H1 (cell line): ENCODE measurements at regions not wholly inside any gene's neighbourhood (a gene's known extent, or its start where the extent isn't known, plus 50 kb on each side); places are given as distances from the start of the nearest gene placed in this dataset.

Source experiments
- CTCF ChIA-PET: fragments of 300-600 bp; sonication (Branson Sonifier 250); formaldehyde crosslinking; loops from one replicate; lab custom pipeline; 2021; ENCODE audit not compliant: partially characterized antibody; lab: Charles Lee
- POLR2A ChIA-PET: fragments of 300-600 bp; sonication (Branson Sonifier 250); formaldehyde crosslinking; loops from one replicate; lab custom pipeline; 2021; ENCODE audit warnings: inconsistent platforms; ENCODE audit not compliant: partially characterized antibody; lab: Charles Lee
- DNase-seq, 2 experiments: peaks; one replicate each; pipeline versions ENCODE4 v3.0.0 to v3.0.0-alpha.2; 2010 to 2022; ENCODE audit warnings: low spot score in 2 of 2, low read depth in 1 of 2, mixed read lengths in 1 of 2
- FAIRE-seq: peaks from 2 replicates; lab custom pipeline; 2011; peaks lifted over from hg19 to GRCh38; lab: Jason Lieb, UNC
- H2AFZ ChIP-seq: 2 replicates; pipeline ENCODE4 v1.8.1; 2012; ENCODE audit warnings: low read length, inconsistent platforms
- H2AK5ac ChIP-seq: 2 replicates; pipeline ENCODE4 v1.6.1; 2013; ENCODE audit warnings: low read depth, low read length
- H2BK120ac ChIP-seq: replicated peaks from 2 replicates; pipeline ENCODE3; 2013; ENCODE audit warnings: low read depth, low read length, inconsistent platforms
- H2BK12ac ChIP-seq: 2 replicates; pipeline ENCODE4 v1.6.1; 2013; ENCODE audit warnings: low read depth, low read length
- H2BK15ac ChIP-seq: 2 replicates; pipeline ENCODE4 v1.6.1; 2013; ENCODE audit warnings: low read length
- H2BK20ac ChIP-seq: 2 replicates; pipeline ENCODE4 v1.6.1; 2013; ENCODE audit warnings: low read length
- H2BK5ac ChIP-seq: 2 replicates; pipeline ENCODE4 v1.6.1; 2013; ENCODE audit warnings: low read depth, low read length
- H3K14ac ChIP-seq: 2 replicates; pipeline ENCODE4 v1.6.1; 2013; ENCODE audit warnings: inconsistent platforms; ENCODE audit not compliant: insufficient read length
- H3K18ac ChIP-seq: 2 replicates; pipeline ENCODE4 v1.6.1; 2013; ENCODE audit warnings: low read length; ENCODE audit errors: extremely low read depth
- H3K23ac ChIP-seq: 2 replicates; pipeline ENCODE4 v1.6.1; 2013; ENCODE audit warnings: inconsistent platforms; ENCODE audit not compliant: insufficient read length
- H3K23me2 ChIP-seq: 2 replicates; pipeline ENCODE4 v1.6.1; 2013; ENCODE audit warnings: low read depth, low read length
- H3K27ac ChIP-seq: 2 replicates; pipeline ENCODE4 v1.6.1; 2011; ENCODE audit warnings: low read depth, low read length, inconsistent platforms
- H3K27me3 ChIP-seq, 4 experiments: replicated peaks in 1 of 4; 1 replicate in 1 of 4; 2 replicates in 3 of 4; pipeline versions ENCODE4 v1.6.1 to v1.8.1; 2011 to 2013; ENCODE audit warnings: low read length in 3 of 4, mild to moderate bottlenecking in 3 of 4, inconsistent platforms in 2 of 4, mixed read lengths in 2 of 4, moderate library complexity in 1 of 4; ENCODE audit not compliant: control insufficient read depth in 3 of 4, insufficient read depth in 3 of 4; ENCODE audit errors: extremely low read depth in 1 of 4
- H3K36me3 ChIP-seq, 4 experiments: 2 replicates each; pipeline versions ENCODE4 v1.6.1 to v1.8.1; 2011 to 2013; ENCODE audit warnings: mild to moderate bottlenecking in 4 of 4, low read length in 3 of 4, moderate library complexity in 2 of 4, control low read depth in 1 of 4, inconsistent platforms in 1 of 4; ENCODE audit not compliant: insufficient read depth in 4 of 4, control insufficient read depth in 2 of 4
- H3K4ac ChIP-seq: replicated peaks from 2 replicates; pipeline ENCODE3; 2013; ENCODE audit warnings: low read length, low read depth, mixed read lengths, inconsistent platforms; ENCODE audit not compliant: insufficient read length
- H3K4me1 ChIP-seq, 4 experiments: replicated peaks in 1 of 4; 1 replicate in 1 of 4; 2 replicates in 3 of 4; pipeline versions ENCODE4 v1.6.1 to v1.8.1; 2011 to 2013; ENCODE audit warnings: low read length in 3 of 4, inconsistent platforms in 2 of 4, mixed read lengths in 1 of 4; ENCODE audit not compliant: insufficient read depth in 4 of 4, control insufficient read depth in 3 of 4
- H3K4me2 ChIP-seq, 2 experiments: 2 replicates each; pipeline versions ENCODE4 v1.6.1 to v1.8.1; 2011 to 2013; ENCODE audit warnings: low read depth in 2 of 2, low read length in 2 of 2, control low read depth in 1 of 2, inconsistent platforms in 1 of 2, mild to moderate bottlenecking in 1 of 2; ENCODE audit not compliant: insufficient read depth in 1 of 2
- H3K4me3 ChIP-seq, 4 experiments: fragments of 200-600, 300-600 bp in 1 of 4; sonication (generic), shearing (Covaris generic), sonication (Bioruptor Twin) in 1 of 4; 2 replicates each; pipeline versions ENCODE4 v1.5.1 to v1.8.1; 2011 to 2016; ENCODE audit warnings: low read length in 4 of 4, low read depth in 3 of 4, control low read depth in 2 of 4, inconsistent platforms in 2 of 4, mild to moderate bottlenecking in 2 of 4, mixed read lengths in 1 of 4, moderate library complexity in 1 of 4; ENCODE audit not compliant: insufficient read depth in 2 of 4; ENCODE audit errors: extremely low read depth in 1 of 4
- H3K56ac ChIP-seq: replicated peaks from 2 replicates; pipeline ENCODE3; 2013; ENCODE audit warnings: low read depth, mild to moderate bottlenecking, mixed read lengths, low read length, inconsistent platforms; ENCODE audit not compliant: insufficient read length
- H3K79me1 ChIP-seq: 2 replicates; pipeline ENCODE4 v1.6.1; 2013; ENCODE audit warnings: low read depth, low read length, control low read depth
- H3K79me2 ChIP-seq, 2 experiments: 2 replicates each; pipeline versions ENCODE4 v1.6.1 to v1.8.1; 2012 to 2013; ENCODE audit warnings: low read length in 2 of 2, mild to moderate bottlenecking in 2 of 2, inconsistent platforms in 1 of 2; ENCODE audit not compliant: insufficient read depth in 2 of 2, control insufficient read depth in 1 of 2
- H3K9ac ChIP-seq, 4 experiments: replicated peaks in 1 of 4; 1 replicate in 1 of 4; 2 replicates in 3 of 4; pipeline versions ENCODE4 v1.6.1 to v1.8.1; 2011 to 2013; ENCODE audit warnings: low read depth in 3 of 4, low read length in 3 of 4, control low read depth in 2 of 4, mild to moderate bottlenecking in 2 of 4, moderate library complexity in 2 of 4, inconsistent platforms in 1 of 4; ENCODE audit errors: extremely low read depth in 1 of 4
- H3K9me3 ChIP-seq, 2 experiments: 2 replicates each; pipeline versions ENCODE4 v1.6.1 to v1.8.1; 2012 to 2013; ENCODE audit warnings: mild to moderate bottlenecking in 2 of 2, moderate library complexity in 2 of 2, control low read depth in 1 of 2, inconsistent platforms in 1 of 2, low read depth in 1 of 2, low read length in 1 of 2, mixed read lengths in 1 of 2; ENCODE audit not compliant: insufficient read depth in 2 of 2
- H4K20me1 ChIP-seq, 2 experiments: replicated peaks in 1 of 2; 2 replicates each; pipeline versions ENCODE3 to v1.8.1; 2011 to 2013; ENCODE audit warnings: inconsistent platforms in 2 of 2, low read length in 2 of 2, mild to moderate bottlenecking in 1 of 2; ENCODE audit not compliant: insufficient read depth in 2 of 2, control insufficient read depth in 1 of 2
- H4K5ac ChIP-seq: 2 replicates; pipeline ENCODE4 v1.6.1; 2013; ENCODE audit warnings: low read length, low read depth, mixed read lengths, inconsistent platforms; ENCODE audit not compliant: insufficient read length
- H4K8ac ChIP-seq: 2 replicates; pipeline ENCODE4 v1.8.0; 2013; ENCODE audit warnings: mild to moderate bottlenecking, moderate library complexity, low read length, inconsistent platforms; ENCODE audit not compliant: insufficient read depth; ENCODE audit errors: extremely low read depth
- H4K91ac ChIP-seq: replicated peaks from 2 replicates; pipeline ENCODE3; 2013; ENCODE audit warnings: low read length, mixed read lengths, inconsistent platforms; ENCODE audit not compliant: insufficient read length
- ATF2 ChIP-seq: IDR thresholded peaks from 2 replicates; pipeline ENCODE4 v1.6.1; 2012; ENCODE audit warnings: low read length, inconsistent platforms
- BACH1 ChIP-seq: IDR thresholded peaks from 2 replicates; pipeline ENCODE4 v1.6.1; 2012; ENCODE audit warnings: low read length, improper control_type of control experiment
- CBX8 ChIP-seq: fragments of 300-800, 300-1000 bp; sonication (generic); IDR thresholded peaks from 2 replicates; pipeline ENCODE4 v1.7.1; 2016; ENCODE audit warnings: low read depth, low read length, borderline replicate concordance
- EGR1 ChIP-seq: IDR thresholded peaks from 2 replicates; pipeline ENCODE4 v1.6.1; 2011; ENCODE audit warnings: low read depth, low read length, borderline replicate concordance
- MAX ChIP-seq: IDR thresholded peaks from 2 replicates; pipeline ENCODE4 v1.6.1; 2012; ENCODE audit warnings: inconsistent platforms
- NRF1 ChIP-seq: IDR thresholded peaks from 2 replicates; pipeline ENCODE4 v1.6.1; 2011; ENCODE audit warnings: mild to moderate bottlenecking, low read depth, low read length, improper control_type of control experiment
- POLR2AphosphoS5 ChIP-seq: IDR thresholded peaks from 2 replicates; pipeline ENCODE4 v1.6.1; 2011; ENCODE audit warnings: low read depth, low read length
- RFX5 ChIP-seq: IDR thresholded peaks from 2 replicates; pipeline ENCODE4 v1.6.1; 2011; ENCODE audit warnings: low read depth, low read length, improper control_type of control experiment, borderline replicate concordance
- SUZ12 ChIP-seq: fragments of 200-600 bp; sonication (generic); IDR thresholded peaks from 2 replicates; pipeline ENCODE4 v1.6.1; 2012; ENCODE audit warnings: mild to moderate bottlenecking, inconsistent platforms, low read length, moderate library complexity, mixed read lengths
- WGBS, 2 experiments: shearing (Covaris generic) in 1 of 2; methylation state at CpG; one replicate each; pipeline versions ENCODE4 v1.1.6 to v1.1.7; 2013 to 2015; ENCODE audit warnings: low lambda C conversion rate in 2 of 2, mixed read lengths in 2 of 2, inconsistent platforms in 1 of 2, low coverage in 1 of 2, missing lambda C conversion rate in 1 of 2; ENCODE audit not compliant: insufficient replicate concordance in 2 of 2, insufficient coverage in 1 of 2, insufficient read length in 1 of 2; ENCODE audit errors: extremely low coverage in 1 of 2, missing lambda C conversion rate in 1 of 2; 5-methylcytosine and 5-hydroxymethylcytosine counted together

GRCh38 chr3:148233403-148233802 is 464.3 kb upstream of the AGTR1 start:
- H4K20me1 ChIP-seq: no peaks in the 10 kb centered on the region
- no peak overlapping the region for H4K8ac ChIP-seq
- H2BK120ac ChIP-seq: no peak overlapping the region
- no peak overlapping the region for H3K18ac ChIP-seq
- H2AK5ac ChIP-seq: no peak overlapping the region
- 86% methylated on average over 1 of the region's 1 CpG; no CpG with 5 or more reads in 1 of the 2 experiments for WGBS, 2 experiments
- H2AFZ ChIP-seq: no peak overlapping the region
- H3K79me2 ChIP-seq: no peaks in the 10 kb centered on the region
- ChIA-PET CTCF (no interaction called here), POLR2A (no interaction called here)
- H3K56ac ChIP-seq: no peak overlapping the region
- H3K4me3 ChIP-seq: no peak overlapping the region
- no peaks in the 10 kb centered on the region for H3K23me2 ChIP-seq
- no peak for FAIRE-seq
- H3K23ac ChIP-seq: no peak overlapping the region
- H3K9me3 ChIP-seq: no peaks in the 10 kb centered on the region
- H3K4me1 ChIP-seq: no peaks in the 10 kb centered on the region
- H2BK5ac ChIP-seq: no peak overlapping the region
- no peaks in the 10 kb centered on the region for H3K36me3 ChIP-seq
- no peak for DNase-seq
- no peak overlapping the region for H2BK12ac ChIP-seq
- H3K79me1 ChIP-seq: no peaks in the 10 kb centered on the region
- H3K14ac ChIP-seq: no peak overlapping the region
- no peak overlapping the region for H2BK20ac ChIP-seq
- H3K4ac ChIP-seq: no peak overlapping the region
- TF ChIP-seq EGR1: no peak
- TF ChIP-seq BACH1: no peak
- TF ChIP-seq POLR2AphosphoS5: no peak
- no peak for TF ChIP-seq SUZ12
- no peak for TF ChIP-seq RFX5
- no peak for TF ChIP-seq CBX8
- no peak for TF ChIP-seq ATF2
- TF ChIP-seq MAX: no peak
- TF ChIP-seq NRF1: no peak
- no peak overlapping the region for H4K91ac ChIP-seq
- no peak overlapping the region for H4K5ac ChIP-seq
- H3K27ac ChIP-seq: no peak overlapping the region
- no peak overlapping the region for H3K9ac ChIP-seq
- H3K27me3 ChIP-seq: peaks cover 0 to 1% (median 0%) of the 10 kb centered on the region in 4 experiments; a peak in 1 of 7 replicates
- no peak overlapping the region for H2BK15ac ChIP-seq
- no peak overlapping the region for H3K4me2 ChIP-seq
